ENCODE measurements at regions not wholly inside any gene's neighbourhood (a gene's known extent, or its start where the extent isn't known, plus 50 kb on each side); places are given as distances from the start of the nearest gene placed in this dataset.

DNA sequence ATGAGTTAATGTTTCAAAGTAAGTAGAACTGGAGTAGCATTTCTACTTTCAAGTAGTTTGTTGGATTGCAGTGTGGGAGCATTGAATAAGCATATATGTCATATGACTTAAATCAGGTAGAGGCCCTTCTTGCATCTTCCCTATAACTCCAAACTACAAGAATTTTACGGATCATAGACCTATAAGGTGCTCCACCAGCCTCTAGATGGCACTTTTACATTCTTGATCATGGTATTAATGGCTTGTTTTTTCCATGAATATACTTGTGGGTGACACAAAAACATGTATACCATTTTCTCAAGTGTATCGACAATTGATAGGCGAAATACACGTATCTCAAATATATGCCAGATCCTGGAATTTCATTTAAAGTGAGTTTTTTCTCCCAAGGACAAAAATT, 311.1 kb downstream of the ZPLD1 start:
- TF ChIP-seq CTCF (conservative IDR thresholded peaks at IDR 0.05; ENCODE audit: low read depth, low read length): no peak
- H3K4me3 ChIP-seq (ENCODE audit: low read depth, low read length): no peak overlapping the region
- DNase-seq (ENCODE audit: low read depth): peak; percentile 13

DNA sequence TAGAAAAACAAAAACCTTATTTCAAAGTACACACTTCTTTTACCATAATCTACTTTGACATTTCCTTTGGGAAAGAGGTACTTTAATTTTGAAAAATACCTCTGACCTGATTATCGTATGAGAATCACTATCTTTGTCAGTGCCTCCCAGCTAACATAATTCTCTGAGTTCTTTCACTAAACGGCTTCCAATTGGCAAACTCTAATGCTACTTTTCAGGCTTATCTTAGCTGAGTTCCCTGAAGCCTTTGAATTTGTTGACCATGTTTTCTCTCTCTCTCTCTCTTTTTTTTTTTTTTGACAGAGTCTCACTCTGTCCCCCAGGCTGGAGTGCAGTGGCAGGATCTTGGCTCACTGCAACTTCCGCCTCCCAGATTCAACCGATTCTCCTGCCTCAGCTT, 312.8 kb downstream of the ZPLD1 start:
- no peak for TF ChIP-seq CTCF (conservative IDR thresholded peaks at IDR 0.05; ENCODE audit: low read depth, low read length)
- DNase-seq (ENCODE audit: low read depth): no peak
- H3K4me3 ChIP-seq (ENCODE audit: low read depth, low read length): no peak overlapping the region

DNA sequence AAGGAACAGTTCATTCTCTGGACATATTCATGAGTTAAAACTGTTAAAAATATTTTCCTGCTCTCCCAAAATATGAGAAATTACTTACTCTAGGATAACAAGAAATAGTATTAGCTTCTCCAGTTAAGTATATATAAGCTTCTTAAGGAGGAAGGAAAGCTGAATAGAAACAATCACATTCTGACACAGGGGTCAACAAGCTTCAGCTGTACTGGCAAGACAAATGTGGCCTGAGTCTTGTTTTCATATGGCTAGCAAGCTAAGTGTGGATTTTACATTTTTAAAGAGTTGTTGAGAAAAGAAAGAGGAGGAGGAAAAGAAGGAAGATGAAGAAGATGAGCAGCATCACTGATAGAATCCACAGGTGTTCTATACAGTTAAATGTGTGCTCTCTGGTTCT, 313.8 kb downstream of the ZPLD1 start:
- TF ChIP-seq CTCF (conservative IDR thresholded peaks at IDR 0.05; ENCODE audit: low read depth, low read length): no peak
- H3K4me3 ChIP-seq (ENCODE audit: low read depth, low read length): no peak overlapping the region
- no peak for DNase-seq (ENCODE audit: low read depth)

GRCh38 chr3:102750322-102750721, 315.5 kb downstream of the ZPLD1 start:
- DNase-seq (ENCODE audit: low read depth): no peak
- H3K4me3 ChIP-seq (ENCODE audit: low read depth, low read length): no peak overlapping the region
- no peak for TF ChIP-seq CTCF (conservative IDR thresholded peaks at IDR 0.05; ENCODE audit: low read depth, low read length)

DNA sequence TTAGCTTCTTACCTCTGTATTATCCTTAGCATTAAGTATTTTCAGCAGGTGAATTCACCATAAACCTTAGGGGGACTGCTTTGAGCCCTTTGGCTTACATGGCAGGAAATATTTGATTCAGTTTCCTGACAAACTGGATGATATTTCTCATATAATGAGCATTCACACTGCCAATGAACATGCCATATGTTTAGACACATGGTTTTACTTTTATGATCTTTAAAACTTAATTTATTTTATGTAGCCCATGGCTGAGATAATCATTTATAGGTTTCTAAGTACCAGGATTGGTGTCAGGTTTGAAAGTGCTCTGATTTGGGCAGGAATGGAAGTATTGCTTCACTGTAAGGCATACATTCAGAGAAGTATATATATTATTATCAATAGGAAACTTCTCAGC, 319.1 kb downstream of the ZPLD1 start:
- no peak for DNase-seq (ENCODE audit: low read depth)
- no peak for TF ChIP-seq CTCF (conservative IDR thresholded peaks at IDR 0.05; ENCODE audit: low read depth, low read length)
- no peak overlapping the region for H3K4me3 ChIP-seq (ENCODE audit: low read depth, low read length)

DNA sequence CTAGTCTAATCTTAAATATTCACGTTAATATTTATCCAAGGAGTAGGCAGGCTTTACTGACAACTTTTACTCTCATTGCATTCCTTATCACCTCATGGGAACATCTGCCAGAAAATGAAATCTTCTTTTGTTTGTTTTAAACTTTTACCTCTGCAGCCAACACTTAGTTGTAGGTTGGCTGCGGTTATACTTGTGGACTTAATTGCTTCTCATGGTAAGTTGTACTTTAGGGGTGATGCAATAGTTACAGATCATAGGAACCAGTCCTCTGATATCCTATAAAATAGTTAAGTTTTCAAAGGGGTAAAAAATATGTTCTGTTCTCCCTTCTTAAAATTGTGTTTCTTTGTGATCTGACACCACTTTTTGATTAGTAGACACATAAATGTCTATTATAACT, 321.9 kb downstream of the ZPLD1 start:
- no peak for TF ChIP-seq CTCF (conservative IDR thresholded peaks at IDR 0.05; ENCODE audit: low read depth, low read length)
- H3K4me3 ChIP-seq (ENCODE audit: low read depth, low read length): no peak overlapping the region
- DNase-seq (ENCODE audit: low read depth): no peak

- DNase-seq (ENCODE audit: low read depth): no peak
- no peak for TF ChIP-seq CTCF (conservative IDR thresholded peaks at IDR 0.05; ENCODE audit: low read depth, low read length)
- no peak overlapping the region for H3K4me3 ChIP-seq (ENCODE audit: low read depth, low read length)
Observed at GRCh38 chr3:102757950-102758349, 323.1 kb downstream of the ZPLD1 start.
